H9 (cell line): ENCODE measurements at regions not wholly inside any gene's neighbourhood (a gene's known extent, or its start where the extent isn't known, plus 50 kb on each side); places are given as distances from the start of the nearest gene placed in this dataset.

Experiments used
- DNase-seq: peaks from one replicate; pipeline ENCODE4 v3.0.0-alpha.2; 2017
- H2AFZ ChIP-seq: one replicate; pipeline ENCODE4 v1.6.1; 2013; ENCODE audit warnings: mild to moderate bottlenecking, low read length, control low read depth, moderate library complexity
- H2AK5ac ChIP-seq: 2 replicates; pipeline ENCODE4 v1.6.1; 2013; ENCODE audit warnings: low read length, control low read depth, mixed read lengths; ENCODE audit not compliant: insufficient read length
- H2BK120ac ChIP-seq: one replicate; pipeline ENCODE4 v1.6.1; 2013; ENCODE audit warnings: low read depth, mild to moderate bottlenecking, low read length, control low read depth, inconsistent platforms; ENCODE audit not compliant: poor library complexity, severe bottlenecking
- H2BK12ac ChIP-seq: 2 replicates; pipeline ENCODE4 v1.6.1; 2013; ENCODE audit warnings: low read length, control low read depth, mixed read lengths, low read depth; ENCODE audit not compliant: insufficient read length
- H2BK15ac ChIP-seq: 2 replicates; pipeline ENCODE4 v1.6.1; 2013; ENCODE audit warnings: low read depth, low read length, control low read depth
- H2BK20ac ChIP-seq: one replicate; pipeline ENCODE4 v1.6.1; 2013; ENCODE audit warnings: low read depth, mild to moderate bottlenecking, low read length, control low read depth, inconsistent platforms; ENCODE audit not compliant: poor library complexity, severe bottlenecking
- H2BK5ac ChIP-seq: 2 replicates; pipeline ENCODE4 v1.6.1; 2013; ENCODE audit warnings: low read length, control low read depth, mixed read lengths; ENCODE audit not compliant: insufficient read length
- H3K14ac ChIP-seq: 2 replicates; pipeline ENCODE4 v1.6.1; 2013; ENCODE audit warnings: low read length, control low read depth; ENCODE audit not compliant: insufficient read depth
- H3K18ac ChIP-seq: 2 replicates; pipeline ENCODE4 v1.6.1; 2013; ENCODE audit warnings: low read depth, mild to moderate bottlenecking, mixed read lengths, low read length, control low read depth; ENCODE audit not compliant: insufficient read length
- H3K23ac ChIP-seq: 2 replicates; pipeline ENCODE4 v1.6.1; 2013; ENCODE audit warnings: low read length, control low read depth, mixed read lengths, low read depth; ENCODE audit not compliant: insufficient read length
- H3K23me2 ChIP-seq: 2 replicates; pipeline ENCODE4 v1.6.1; 2013; ENCODE audit warnings: low read depth, mild to moderate bottlenecking, mixed read lengths, low read length, control low read depth; ENCODE audit not compliant: insufficient read length, poor library complexity, severe bottlenecking
- H3K27ac ChIP-seq: 2 replicates; pipeline ENCODE4 v1.5.1; 2013; ENCODE audit warnings: low read length, control low read depth, mixed read lengths, low read depth; ENCODE audit not compliant: insufficient read length
- H3K27me3 ChIP-seq: 2 replicates; pipeline ENCODE4 v1.6.1; 2013; ENCODE audit warnings: low read length, control low read depth, inconsistent platforms; ENCODE audit not compliant: insufficient read depth
- H3K4ac ChIP-seq: 2 replicates; pipeline ENCODE4 v1.6.1; 2013; ENCODE audit warnings: low read depth, mild to moderate bottlenecking, control low read depth, inconsistent platforms, low read length, moderate library complexity
- H3K4me1 ChIP-seq: 2 replicates; pipeline ENCODE4 v1.6.1; 2013; ENCODE audit warnings: low read length, control low read depth, inconsistent platforms; ENCODE audit not compliant: insufficient read depth
- H3K4me2 ChIP-seq: 2 replicates; pipeline ENCODE4 v1.6.1; 2013; ENCODE audit warnings: low read length, control low read depth, mixed read lengths; ENCODE audit not compliant: insufficient read length, insufficient read depth
- H3K56ac ChIP-seq: 2 replicates; pipeline ENCODE4 v1.6.1; 2013; ENCODE audit warnings: low read depth, mild to moderate bottlenecking, mixed read lengths, low read length, control low read depth; ENCODE audit not compliant: insufficient read length
- H3K79me1 ChIP-seq: 2 replicates; pipeline ENCODE4 v1.6.1; 2013; ENCODE audit warnings: low read depth, mild to moderate bottlenecking, moderate library complexity, low read length, control low read depth, inconsistent platforms; ENCODE audit not compliant: insufficient read depth, poor library complexity, severe bottlenecking
- H3K79me2 ChIP-seq: 2 replicates; pipeline ENCODE4 v1.6.1; 2013; ENCODE audit warnings: low read length, control low read depth, inconsistent platforms; ENCODE audit not compliant: insufficient read depth
- H3K9ac ChIP-seq: 2 replicates; pipeline ENCODE4 v1.6.1; 2013; ENCODE audit warnings: low read length, control low read depth, mixed read lengths; ENCODE audit not compliant: insufficient read length; ENCODE audit errors: extremely low read depth
- H3K9me3 ChIP-seq: one replicate; pipeline ENCODE4 v1.6.1; 2013; ENCODE audit warnings: low read depth, low read length, inconsistent platforms; ENCODE audit not compliant: control insufficient read depth
- H3T11ph ChIP-seq: one replicate; pipeline ENCODE4 v1.6.1; 2013; ENCODE audit warnings: mild to moderate bottlenecking, low read length, control low read depth, inconsistent platforms
- H4K20me1 ChIP-seq: one replicate; pipeline ENCODE4 v1.6.1; 2013; ENCODE audit not compliant: control insufficient read depth, insufficient read length, insufficient read depth
- H4K5ac ChIP-seq: 2 replicates; pipeline ENCODE4 v1.6.1; 2013; ENCODE audit warnings: low read depth, mild to moderate bottlenecking, mixed read lengths, low read length, control low read depth; ENCODE audit not compliant: insufficient read length
- H4K8ac ChIP-seq: replicated peaks from 2 replicates; pipeline ENCODE4 v1.6.1; 2013; ENCODE audit warnings: low read length, control low read depth, mixed read lengths, low read depth; ENCODE audit not compliant: insufficient read length
- H4K91ac ChIP-seq: 2 replicates; pipeline ENCODE4 v1.6.1; 2013; ENCODE audit warnings: low read depth, mild to moderate bottlenecking, moderate library complexity, mixed read lengths, low read length, control low read depth; ENCODE audit not compliant: insufficient read length
- H3K27ac Mint-ChIP-seq, 3 experiments: 2 replicates in 2 of 3; 3 replicates in 1 of 3; pipeline ENCODE4 v1.8.0; 2020 to 2021; ENCODE audit warnings: mixed read lengths in 3 of 3, mild to moderate bottlenecking in 1 of 3, moderate library complexity in 1 of 3
- H3K27me3 Mint-ChIP-seq: 2 replicates; pipeline ENCODE4 v1.8.0; 2021; ENCODE audit warnings: low read depth, mild to moderate bottlenecking, moderate library complexity, mixed read lengths
- H3K36me3 Mint-ChIP-seq, 3 experiments: 2 replicates in 2 of 3; 3 replicates in 1 of 3; pipeline ENCODE4 v1.8.0; 2020 to 2021; ENCODE audit warnings: low read depth in 3 of 3, mixed read lengths in 3 of 3; ENCODE audit not compliant: insufficient read depth in 1 of 3
- H3K4me1 Mint-ChIP-seq, 2 experiments: 2 replicates each; pipeline ENCODE4 v1.8.0; 2020; ENCODE audit warnings: mixed read lengths in 2 of 2
- H3K4me3 Mint-ChIP-seq, 2 experiments: 2 replicates in 1 of 2; 3 replicates in 1 of 2; pipeline ENCODE4 v1.8.0; 2020 to 2021; ENCODE audit warnings: mild to moderate bottlenecking in 2 of 2, mixed read lengths in 2 of 2, moderate library complexity in 1 of 2
- H3K9me3 Mint-ChIP-seq, 2 experiments: 2 replicates in 1 of 2; 3 replicates in 1 of 2; pipeline ENCODE4 v1.8.0; 2020; ENCODE audit warnings: mild to moderate bottlenecking in 2 of 2, mixed read lengths in 2 of 2, moderate library complexity in 1 of 2
- CTCF ChIP-seq: fragments of 200-600 bp; sonication (generic); conservative IDR thresholded peaks from 3 replicates; pipeline ENCODE4 v1.8.0; 2021; ENCODE audit warnings: antibody characterized with exemption, mild to moderate bottlenecking
- WGBS: extraction: QIAGEN DNeasy Blood & Tissue Kit; methylation state at CpG from one replicate; pipeline ENCODE4 v1.1.7; 2013; ENCODE audit warnings: missing lambda C conversion rate, low lambda C conversion rate, mixed read lengths; ENCODE audit not compliant: insufficient read length; ENCODE audit errors: extremely low coverage; 5-methylcytosine and 5-hydroxymethylcytosine counted together

GRCh38 chr18:44568342-44568741 lies 112.3 kb upstream of the SETBP1 start:
- H3K9me3 Mint-ChIP-seq = no peaks in the 10 kb centered on the region
- Histone ChIP-seq H3K79me1 (no peaks in the 10 kb centered on the region), H4K20me1 (no peaks in the 10 kb centered on the region), H2BK5ac (no peak overlapping the region), H2AK5ac (no peak overlapping the region), H3K79me2 (no peaks in the 10 kb centered on the region), H3K4me2 (no peak overlapping the region), H4K5ac (no peak overlapping the region), H3K14ac (no peak overlapping the region), H3T11ph (no peak overlapping the region), H3K18ac (no peak overlapping the region), H3K9me3 (no peaks in the 10 kb centered on the region), H3K23ac (no peak overlapping the region), H2BK15ac (no peak overlapping the region), H4K91ac (no peak overlapping the region), H3K4ac (no peak overlapping the region), H3K4me1 (peaks cover 5% of the 10 kb centered on the region; the same call in 1 of the 2 replicates), H2AFZ (no peak overlapping the region), H2BK20ac (no peak overlapping the region), H3K56ac (no peak overlapping the region), H4K8ac (no peak overlapping the region), H3K23me2 (no peaks in the 10 kb centered on the region), H2BK12ac (no peak overlapping the region), H2BK120ac (no peak overlapping the region), H3K9ac (no peak overlapping the region), H3K27me3 (no peaks in the 10 kb centered on the region), H3K27ac (no peak overlapping the region)
- H3K27me3 Mint-ChIP-seq = peaks cover 9% of the 10 kb centered on the region
- no peak for TF ChIP-seq CTCF
- no CpG with 5 or more reads among the region's 2 CpGs for WGBS
- peaks cover 27 to 38% of the 10 kb centered on the region in 2 experiments for H3K4me1 Mint-ChIP-seq
- no peak for DNase-seq
- no peak overlapping the region for H3K27ac Mint-ChIP-seq
- no peak overlapping the region for H3K4me3 Mint-ChIP-seq
- peaks cover 0 to 2% (median 0%) of the 10 kb centered on the region in 3 experiments; a peak in 2 of 7 replicates for H3K36me3 Mint-ChIP-seq
